Activated CD4-positive, alpha-beta T cell treated with anti-CD3 and anti-CD28 coated beads for 4 hours (primary cell): ENCODE measurements at regions not wholly inside any gene's neighbourhood (a gene's known extent, or its start where the extent isn't known, plus 50 kb on each side); places are given as distances from the start of the nearest gene placed in this dataset.

Experiments used
- DNase-seq, 2 donors: peaks; one replicate each; pipeline ENCODE4 v3.0.0-alpha.2; 2020

DNA sequence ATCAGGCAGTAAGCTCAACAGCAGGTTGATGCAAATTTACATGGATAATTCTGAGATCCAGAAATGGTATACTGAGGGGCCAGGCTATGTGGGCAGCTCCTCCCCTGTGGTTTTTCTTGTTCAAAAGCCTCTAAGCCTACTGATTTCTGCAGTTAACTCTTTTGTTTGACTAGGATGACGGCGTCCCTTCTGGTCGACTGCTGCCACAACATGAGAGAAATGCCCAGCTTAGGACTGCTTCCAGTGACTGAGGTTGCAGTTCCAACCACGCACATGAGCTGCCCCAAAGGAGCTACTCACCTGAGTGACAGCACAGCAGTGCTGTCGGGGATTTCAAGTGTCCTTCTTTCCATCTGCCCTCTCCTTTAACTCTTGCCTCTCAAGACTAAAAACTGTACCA lies 973.0 kb upstream of the GHITM start:
- no peak for DNase-seq

- DNase-seq = no peak
Measured at GRCh38 chr10:83167081-83167480, 972.2 kb upstream of the GHITM start.

DNA sequence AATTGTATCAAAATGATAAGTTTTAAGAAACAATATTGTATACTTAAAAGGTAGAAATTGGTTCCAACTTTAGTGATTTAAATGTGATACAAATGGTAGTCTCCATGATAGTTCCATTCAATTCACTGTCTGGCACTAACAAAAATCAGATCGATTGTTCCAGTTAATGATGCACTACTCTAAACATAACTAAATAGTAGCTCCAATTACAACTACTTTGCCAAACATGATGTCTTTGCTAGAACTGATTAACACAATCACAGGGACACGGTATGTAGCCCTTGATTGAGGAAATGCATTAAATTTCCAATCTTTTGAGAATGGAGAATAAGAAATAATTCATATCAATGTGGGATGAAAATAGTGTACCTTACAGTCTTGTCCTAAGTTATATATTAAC lies 962.4 kb upstream of the GHITM start:
- DNase-seq = no peak

GRCh38 chr10:83178526-83178925 lies 960.8 kb upstream of the GHITM start:
- DNase-seq = no peak

- no peak for DNase-seq
Measured at GRCh38 chr10:83179371-83179770, 959.9 kb upstream of the GHITM start.

- no peak for DNase-seq
Measured at GRCh38 chr10:83182076-83182475, 957.2 kb upstream of the GHITM start.

- no peak for DNase-seq
Measured at GRCh38 chr10:83184641-83185040, 954.7 kb upstream of the GHITM start.

DNA sequence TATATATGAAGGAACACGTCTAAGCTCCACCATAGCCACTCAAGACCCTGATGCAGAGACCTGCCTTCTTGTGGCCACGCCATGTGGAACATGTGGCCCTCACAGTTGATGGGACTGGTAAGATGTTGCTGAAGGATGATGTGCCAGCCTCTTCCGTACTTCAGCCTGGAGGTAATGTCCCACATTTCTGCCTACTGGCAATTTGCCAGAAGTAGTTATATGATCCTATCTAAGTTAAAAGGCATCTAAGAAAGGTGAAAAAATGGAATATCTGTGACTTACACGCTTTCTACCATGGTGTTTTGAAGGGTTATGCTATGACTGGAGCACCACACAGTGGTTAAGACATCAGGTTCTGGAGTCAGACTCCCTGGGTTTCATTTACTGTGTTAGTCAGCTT lies 948.7 kb upstream of the GHITM start:
- no peak for DNase-seq

DNA sequence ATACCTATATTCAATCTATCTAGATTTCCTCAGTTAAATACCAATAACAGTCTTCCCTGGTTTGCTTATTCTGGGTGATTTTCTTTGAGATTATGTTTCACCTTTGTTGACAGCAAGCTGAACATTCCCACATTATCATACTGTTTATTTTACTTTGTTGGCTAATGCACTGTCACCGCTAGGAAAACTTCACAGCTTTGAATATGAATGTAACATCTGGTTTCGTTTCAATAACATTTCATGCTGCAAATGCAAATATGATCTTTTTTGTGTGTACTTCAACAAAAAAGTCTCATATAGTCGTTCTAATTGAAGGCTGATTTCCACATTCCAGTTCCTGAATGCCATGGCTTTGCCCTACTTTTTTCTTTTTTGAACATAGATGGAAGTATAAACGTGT lies 946.3 kb upstream of the GHITM start:
- DNase-seq = no peak

DNA sequence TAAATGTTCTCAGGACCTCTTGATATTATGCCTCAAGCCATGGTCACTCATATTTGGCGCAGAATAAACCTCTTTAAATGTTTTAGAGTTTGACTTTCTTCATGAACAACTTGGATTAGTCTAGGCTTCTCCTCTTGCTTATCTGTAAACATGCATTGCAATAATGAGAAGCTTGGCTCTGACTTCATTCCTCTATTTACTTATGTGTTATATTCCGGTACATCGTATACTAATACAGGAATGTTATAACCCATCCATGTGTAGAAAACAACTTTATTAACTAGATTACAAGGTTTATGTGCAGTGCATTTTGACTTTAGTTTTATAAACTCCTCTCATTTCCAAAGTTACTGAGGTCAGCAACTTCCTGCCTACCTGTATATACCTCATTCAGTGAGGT lies 944.3 kb upstream of the GHITM start:
- no peak for DNase-seq

DNA sequence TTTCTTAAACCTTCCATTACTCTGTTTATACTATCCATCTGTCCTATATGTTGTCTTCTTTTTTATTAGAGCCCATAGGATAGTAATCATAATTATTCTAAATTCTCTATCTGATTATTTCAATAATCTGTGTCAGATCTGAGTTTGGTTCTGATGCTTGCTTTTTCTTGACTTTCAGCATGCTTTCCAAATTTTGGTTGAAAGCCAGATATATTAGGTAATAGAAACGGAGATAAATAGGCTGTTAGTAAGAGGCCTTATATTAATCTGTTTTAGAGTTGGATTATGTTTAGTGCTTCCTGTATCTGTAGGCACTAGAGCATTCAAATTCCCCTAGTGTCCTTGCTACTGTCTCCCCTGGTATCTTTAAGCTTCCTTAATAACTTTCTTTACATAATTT lies 939.9 kb upstream of the GHITM start:
- no peak for DNase-seq

DNA sequence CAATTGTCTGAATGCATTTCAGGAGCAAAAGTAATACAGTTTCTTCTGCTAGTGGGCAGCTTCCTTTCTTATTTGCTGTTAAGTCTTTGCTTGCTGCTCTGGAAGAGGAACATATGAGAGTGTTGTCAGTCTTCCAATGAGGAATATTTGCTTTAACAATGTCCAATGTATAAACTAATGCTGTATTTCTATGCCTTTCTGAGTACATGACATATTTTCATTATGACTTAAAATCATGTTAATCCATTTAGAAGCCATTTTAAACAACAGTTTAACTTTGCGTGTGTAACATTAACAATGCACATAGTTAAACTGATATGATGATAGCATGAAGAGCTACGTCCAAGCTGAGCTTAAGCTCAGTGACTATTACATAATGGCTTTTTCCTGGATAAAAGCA lies 933.4 kb upstream of the GHITM start:
- no peak for DNase-seq

DNA sequence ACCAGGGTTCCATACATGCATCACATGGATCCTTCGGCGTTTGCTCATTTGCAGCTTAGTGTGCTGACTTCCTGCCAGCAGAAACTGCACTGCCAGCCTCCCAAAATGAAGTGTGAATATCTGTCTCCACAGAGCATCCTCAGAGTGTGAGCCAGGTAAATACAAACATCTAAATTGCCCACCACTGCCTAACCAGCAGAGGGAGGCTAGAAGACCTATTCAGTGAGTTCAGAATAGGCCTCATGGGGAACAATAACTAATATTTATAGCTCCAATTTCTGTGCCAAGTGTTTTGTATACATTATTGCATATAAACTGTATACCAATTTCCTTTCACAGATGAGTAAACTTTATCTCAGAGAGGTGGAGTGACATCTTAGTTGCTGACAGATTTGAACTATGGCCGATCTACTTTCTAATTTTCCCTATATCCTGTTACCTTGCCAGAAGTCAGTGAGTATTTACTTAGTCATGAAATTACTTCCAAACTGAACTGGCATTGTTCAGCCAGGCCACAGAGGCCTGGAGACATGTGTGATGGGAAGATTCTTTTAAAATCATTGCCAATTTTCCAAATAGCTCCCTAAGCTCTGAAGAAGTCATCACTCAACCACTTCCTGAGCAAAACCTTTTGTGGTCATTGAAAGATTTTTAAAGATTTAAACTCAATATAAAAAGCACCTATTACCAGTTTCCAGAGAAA lies 926.5 kb upstream of the GHITM start:
- no peak for DNase-seq

DNA sequence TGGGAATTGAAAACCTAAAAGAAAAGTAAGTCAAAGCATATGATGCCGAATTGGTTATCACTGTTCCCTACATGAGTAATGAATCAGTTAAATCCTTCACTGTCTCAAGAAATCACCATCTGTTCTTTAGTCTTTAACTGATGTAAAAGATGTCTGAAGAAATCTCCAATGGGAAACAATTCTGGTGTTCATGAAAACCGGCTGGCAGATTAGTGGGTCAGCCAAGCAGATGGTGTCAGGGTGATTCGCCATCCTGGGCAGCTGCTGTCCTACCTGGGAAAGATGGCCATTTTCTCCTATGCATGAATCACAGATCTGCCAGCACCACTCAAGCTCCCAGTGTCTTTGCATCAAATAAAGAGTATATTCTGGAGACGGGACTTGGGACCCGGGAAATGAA lies 925.2 kb upstream of the GHITM start:
- DNase-seq = no peak

DNA sequence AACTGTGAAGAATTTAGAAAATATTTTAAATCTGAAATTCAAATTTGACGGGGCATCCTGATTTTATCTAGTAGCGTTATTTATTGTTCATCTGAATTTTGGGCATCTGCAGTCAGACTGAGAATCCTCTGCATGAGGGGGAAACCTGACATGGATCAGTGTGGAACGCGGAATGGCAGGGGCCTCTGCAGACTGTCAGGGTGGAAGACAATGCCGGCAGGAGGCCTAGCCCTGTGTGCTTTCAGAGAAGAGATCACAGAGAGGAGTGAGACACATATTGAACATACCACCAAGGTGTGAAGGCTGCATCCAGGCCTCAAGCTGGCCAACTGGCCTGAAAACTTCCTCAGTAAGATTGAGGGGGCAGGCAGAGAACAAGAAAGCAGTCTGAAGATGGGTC lies 921.1 kb upstream of the GHITM start:
- no peak for DNase-seq

- DNase-seq = no peak
Measured at GRCh38 chr10:83222300-83222699, 917.0 kb upstream of the GHITM start.

GRCh38 chr10:83222832-83223742 lies 916.2 kb upstream of the GHITM start:
- no peak for DNase-seq

- no peak for DNase-seq
Measured at GRCh38 chr10:83225781-83226180, 913.5 kb upstream of the GHITM start.

GRCh38 chr10:83229991-83230390 lies 909.3 kb upstream of the GHITM start:
- DNase-seq = no peak

DNA sequence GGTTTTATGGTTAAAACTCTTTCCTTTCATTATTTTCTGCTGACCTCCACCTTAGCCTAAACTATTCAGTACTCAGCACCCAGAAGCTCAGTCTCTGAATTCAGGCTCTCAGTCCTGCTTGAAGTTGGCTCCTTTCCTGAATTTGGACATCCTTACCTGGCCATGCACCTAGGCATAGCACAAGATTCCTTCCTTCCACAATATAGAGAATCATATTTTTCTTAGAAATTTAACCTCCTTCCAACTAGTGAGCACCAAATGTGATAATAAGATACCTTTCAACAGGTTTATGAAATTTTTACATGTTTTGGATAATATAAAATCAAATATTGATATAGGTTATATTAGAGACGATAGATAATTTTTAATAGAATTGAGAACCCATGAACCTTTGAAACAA lies 905.6 kb upstream of the GHITM start:
- no peak for DNase-seq

GRCh38 chr10:83248106-83248631 lies 891.1 kb upstream of the GHITM start:
- DNase-seq = no peak

DNA sequence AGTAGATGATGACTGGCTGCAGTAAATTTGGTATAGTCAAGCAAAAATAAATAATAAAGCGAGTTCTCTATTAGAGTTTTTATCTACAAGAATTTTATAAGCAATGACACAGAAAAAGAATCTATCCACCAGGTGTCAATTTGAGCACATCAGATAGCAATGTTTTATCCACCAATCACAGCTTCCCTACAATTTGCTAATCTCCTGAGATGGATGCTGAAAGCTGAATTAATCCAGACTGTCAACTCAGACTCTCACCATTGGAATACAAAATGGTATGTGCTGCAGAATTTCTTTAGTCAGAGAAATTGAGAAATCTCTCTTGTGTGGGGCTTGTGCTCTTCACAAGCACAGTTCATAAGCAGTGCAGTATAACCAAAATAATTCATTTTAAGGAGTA lies 888.9 kb upstream of the GHITM start:
- DNase-seq = no peak

- DNase-seq = no peak
Measured at GRCh38 chr10:83252169-83252568, 887.1 kb upstream of the GHITM start.

- DNase-seq = no peak
Measured at GRCh38 chr10:83252596-83252995, 886.7 kb upstream of the GHITM start.
